K562 (cell line): ENCODE measurements at regions not wholly inside any gene's neighbourhood (a gene's known extent, or its start where the extent isn't known, plus 50 kb on each side); places are given as distances from the start of the nearest gene placed in this dataset.

Experiments
- ATAC-seq: fragments of 200-7000 bp; cut with Tn5 transposase; 3 replicates; pipeline ENCODE4 v1.9.1; 2020; ENCODE audit warnings: moderate library complexity
- BruUV-seq: library from RNA; stranded (reverse); fragments of 400-500 nt; replicated peaks from 2 replicates; lab custom pipeline; 2021; lab: Mats Ljungman, UMichigan
- CTCF ChIA-PET: fragments of 300-600 bp; formaldehyde crosslinking; extraction: SDS; loops from one replicate; lab custom pipeline; 2021; ENCODE audit warnings: low intra/inter-chr PET ratio; lab: Yijun Ruan, JAX
- POLR2A ChIA-PET: fragments of 300-600, 350-650 bp; sonication (Branson Sonifier 250); formaldehyde crosslinking; extraction: SDS; loops from one replicate; lab custom pipeline; 2021; ENCODE audit warnings: antibody characterized with exemption, inconsistent platforms; lab: Yijun Ruan, JAX
- DNase-seq, 4 experiments: peaks; one replicate each; pipeline versions ENCODE4 v3.0.0 to v3.0.0-alpha.2; 2011 to 2018; ENCODE audit warnings: low spot score in 3 of 4, mixed read lengths in 3 of 4; ENCODE audit errors: extremely low read depth in 1 of 4
- FAIRE-seq: peaks from 2 replicates; lab custom pipeline; 2011; peaks lifted over from hg19 to GRCh38; lab: Jason Lieb, UNC
- H2AFZ ChIP-seq: 2 replicates; pipeline ENCODE4 v1.6.0; 2011; ENCODE audit warnings: low read depth, low read length, control low read depth, inconsistent platforms
- H3K27ac ChIP-seq: fragments of 200-600 bp; 3 replicates; pipeline ENCODE4 v1.8.0; 2011; ENCODE audit warnings: low read depth, mild to moderate bottlenecking, control low read depth, inconsistent platforms, low read length, moderate library complexity, mixed read lengths; ENCODE audit errors: extremely low read depth
- H3K27me3 ChIP-seq, 2 experiments: fragments of 300-600 bp in 1 of 2; 2 replicates in 1 of 2; 3 replicates in 1 of 2; pipeline versions ENCODE4 v1.6.0 to v1.8.0; 2011; ENCODE audit warnings: inconsistent platforms in 2 of 2, low read length in 2 of 2, mild to moderate bottlenecking in 1 of 2, mixed read lengths in 1 of 2, moderate library complexity in 1 of 2; ENCODE audit not compliant: control insufficient read depth in 2 of 2, insufficient read depth in 2 of 2
- H3K36me3 ChIP-seq: fragments of 300-600 bp; 3 replicates; pipeline ENCODE4 v1.8.0; 2011; ENCODE audit warnings: mild to moderate bottlenecking, low read length, inconsistent platforms; ENCODE audit not compliant: control insufficient read depth, insufficient read depth
- H3K4me1 ChIP-seq, 2 experiments: fragments of 200-600 bp in 1 of 2; replicated peaks in 1 of 2; 2 replicates in 1 of 2; 3 replicates in 1 of 2; pipeline versions ENCODE4 v1.5.1 to v1.8.0; 2011; ENCODE audit warnings: inconsistent platforms in 2 of 2, low read length in 2 of 2, mild to moderate bottlenecking in 1 of 2, mixed read lengths in 1 of 2, moderate library complexity in 1 of 2; ENCODE audit not compliant: control insufficient read depth in 2 of 2, insufficient read depth in 2 of 2
- H3K4me2 ChIP-seq: 2 replicates; pipeline ENCODE4 v1.6.1; 2011; ENCODE audit warnings: low read length, control low read depth, inconsistent platforms, mixed read lengths; ENCODE audit not compliant: insufficient read depth
- H3K4me3 ChIP-seq: fragments of 200-600 bp; sonication (generic), shearing (Covaris generic); 2 replicates; pipeline ENCODE4 v1.5.1; 2016; ENCODE audit warnings: control low read depth, inconsistent platforms
- H3K79me2 ChIP-seq: fragments of 200-600 bp; 3 replicates; pipeline ENCODE4 v1.8.0; 2011; ENCODE audit warnings: low read length, inconsistent platforms; ENCODE audit not compliant: control insufficient read depth, insufficient read depth
- H3K9ac ChIP-seq, 2 experiments: 2 replicates each; pipeline versions ENCODE4 v1.6.0 to v1.6.1; 2011; ENCODE audit warnings: low read depth in 2 of 2, low read length in 2 of 2, control low read depth in 1 of 2, inconsistent platforms in 1 of 2, mild to moderate bottlenecking in 1 of 2, mixed read lengths in 1 of 2; ENCODE audit not compliant: insufficient read depth in 1 of 2
- H3K9me1 ChIP-seq: one replicate; pipeline ENCODE4 v1.6.0; 2011; ENCODE audit warnings: inconsistent platforms, mild to moderate bottlenecking, low read length, moderate library complexity; ENCODE audit not compliant: control insufficient read depth, insufficient read depth
- H3K9me3 ChIP-seq: replicated peaks from 2 replicates; pipeline ENCODE4 v1.5.1; 2011; ENCODE audit warnings: low read depth, low read length, inconsistent platforms; ENCODE audit not compliant: control insufficient read depth, insufficient read depth
- H4K20me1 ChIP-seq: replicated peaks from 2 replicates; pipeline ENCODE4 v1.6.1; 2011; ENCODE audit warnings: low read length, inconsistent platforms, mixed read lengths; ENCODE audit not compliant: control insufficient read depth, insufficient read depth
- CBX1 ChIP-seq: sonication (generic); IDR thresholded peaks from 2 replicates; pipeline ENCODE4 v1.6.1; 2016; ENCODE audit warnings: antibody characterized with exemption, low read depth, mild to moderate bottlenecking
- CC2D1A ChIP-seq: fragments of 450-650 bp; IDR thresholded peaks from 2 replicates; pipeline ENCODE4 v1.6.1; 2017; ENCODE audit warnings: mild to moderate bottlenecking
- ERF ChIP-seq: fragments of 450-650 bp; formaldehyde crosslinking; IDR thresholded peaks from 2 replicates; pipeline ENCODE4 v1.4.0; 2020; ENCODE audit warnings: mild to moderate bottlenecking, mixed read lengths
- HCFC1 ChIP-seq: IDR thresholded peaks from 2 replicates; pipeline ENCODE4 v1.6.1; 2012; ENCODE audit warnings: low read depth, low read length, improper control_type of control experiment
- KLF10 ChIP-seq: fragments of 250-450 bp; sonication (Bioruptor Pico); IDR thresholded peaks from 2 replicates; pipeline ENCODE4 v1.6.1; 2021; ENCODE audit warnings: matching md5 sums
- MBD2 ChIP-seq: sonication (generic); IDR thresholded peaks from 2 replicates; pipeline ENCODE4 v1.6.1; 2016; ENCODE audit warnings: low read depth, borderline replicate concordance
- NR2C2 ChIP-seq, 2 experiments: fragments of 200-800 bp in 1 of 2; sonication (Bioruptor generic) in 1 of 2; sonication (generic) in 1 of 2; formaldehyde crosslinking in 1 of 2; IDR thresholded peaks; 2 replicates each; pipeline versions ENCODE4 v1.6.1 to v1.8.0; 2016 to 2022; ENCODE audit warnings: mild to moderate bottlenecking in 1 of 2, missing compliant biosample characterization in 1 of 2, missing genetic modification characterization in 1 of 2, missing genetic modification reagents in 1 of 2
- SPI1 ChIP-seq: IDR thresholded peaks from 2 replicates; pipeline ENCODE4 v1.6.1; 2011; ENCODE audit warnings: low read depth, low read length, control low read depth, borderline replicate concordance
- TARDBP ChIP-seq: fragments of 450-650 bp; IDR thresholded peaks from 2 replicates; pipeline ENCODE4 v1.6.1; 2016
- ZFP1 ChIP-seq: fragments of 450-650 bp; formaldehyde crosslinking; IDR thresholded peaks from 2 replicates; pipeline ENCODE4 v1.4.0; 2020; ENCODE audit warnings: mild to moderate bottlenecking, mixed read lengths
- ZFP30 ChIP-seq: fragments of 250-450 bp; sonication (Bioruptor Pico); IDR thresholded peaks from 2 replicates; pipeline ENCODE4 v1.8.0; 2022; ENCODE audit warnings: moderate library complexity, mild to moderate bottlenecking, inconsistent platforms, borderline replicate concordance
- ZKSCAN1 ChIP-seq: fragments of 150-350 bp; IDR thresholded peaks from 2 replicates; pipeline ENCODE4 v1.6.1; 2016; ENCODE audit warnings: low read depth, low read length
- ZNF124 ChIP-seq: sonication (generic); formaldehyde crosslinking; IDR thresholded peaks from 2 replicates; pipeline ENCODE4 v1.8.1; 2022; ENCODE audit warnings: missing genetic modification reagents
- ZNF316 ChIP-seq: fragments of 450-650 bp; IDR thresholded peaks from 2 replicates; pipeline ENCODE4 v1.6.1; 2016
- ZNF395 ChIP-seq: fragments of 200-800 bp; sonication (Bioruptor generic); IDR thresholded peaks from 2 replicates; pipeline ENCODE4 v1.6.1; 2017; ENCODE audit warnings: missing genetic modification characterization, missing compliant biosample characterization
- ZNF507 ChIP-seq: conservative IDR thresholded peaks from 2 replicates; pipeline ENCODE4 v1.6.1; 2017; ENCODE audit warnings: missing genetic modification characterization, missing compliant biosample characterization
- ZNF717 ChIP-seq: fragments of 250-450 bp; sonication (Bioruptor Pico); IDR thresholded peaks from 2 replicates; pipeline ENCODE4 v1.5.0; 2021
- WGBS: fragments of 100-300 bp; shearing (Covaris generic); methylation state at CpG from one replicate; pipeline ENCODE4 v1.1.6; 2016; ENCODE audit warnings: low coverage, mixed read lengths; ENCODE audit not compliant: insufficient coverage; ENCODE audit errors: missing lambda C conversion rate; 5-methylcytosine and 5-hydroxymethylcytosine counted together
- in situ Hi-C: fragments of 300-500 bp; cut with MboI; formaldehyde crosslinking; loops from 4 replicates; pipeline ENCODE4 v1.15.0; 2018; ENCODE audit warnings: inconsistent platforms, mixed read lengths
- intact Hi-C: fragments of 100-400 bp; cut with micrococcal nuclease; formaldehyde crosslinking; loops from 2 replicates; pipeline ENCODE4 v1.14.2; 2022
- TF ChIP-seq, protein P1 (sequence below): IDR thresholded peaks from 2 replicates; pipeline ENCODE4 v1.6.1; 2011; ENCODE audit warnings: borderline replicate concordance, low read depth, mild to moderate bottlenecking, moderate library complexity, low read length; ENCODE audit not compliant: insufficient read depth, poor library complexity, severe bottlenecking

DNA sequence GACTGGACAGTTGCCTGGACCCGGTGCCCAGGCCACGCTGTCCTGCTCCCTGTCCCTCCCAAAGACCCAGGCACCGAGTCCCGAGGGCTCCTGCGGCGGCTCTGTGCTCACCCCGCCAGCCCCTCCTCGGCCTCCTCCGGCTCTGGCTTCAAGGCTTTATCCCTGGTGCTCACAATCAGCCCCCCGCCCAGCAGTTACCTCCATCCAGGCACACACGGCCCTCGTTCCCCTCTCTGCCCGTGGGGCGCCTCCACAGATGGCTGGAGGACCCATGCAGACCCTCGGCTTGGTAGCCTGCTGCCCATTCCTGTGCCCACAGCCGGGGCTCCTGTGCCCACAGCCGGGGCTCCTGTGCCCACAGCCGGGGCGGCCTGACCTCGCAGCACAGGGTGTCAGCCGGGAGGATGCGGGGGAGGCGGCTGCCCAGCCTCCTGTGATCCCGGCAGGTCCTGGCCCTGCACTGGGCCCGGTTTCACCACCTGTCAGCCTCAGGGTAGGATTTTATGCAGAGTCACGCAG is 52.3 kb upstream of the COL18A1 start:
- TF ChIP-seq ZKSCAN1 (no peak), HCFC1 (no peak), ZFP30 (no peak), ZNF507 (tag) (no peak), NR2C2 (CRISPR knock-in tag; IDR thresholded peaks at IDR 0.05) (no peak), NR2C2 (tag; IDR thresholded peaks at IDR 0.05) (no peak), SPI1 (no peak), ZNF395 (CRISPR knock-in tag) (no peak), ERF (CRISPR knock-in tag) (no peak), ZNF316 (no peak), ZFP1 (no peak), CC2D1A (no peak), MBD2 (no peak), KLF10 (CRISPR knock-in tag) (no peak), CBX1 (no peak), TARDBP (no peak), ZNF124 (CRISPR knock-in tag) (no peak), ZNF717 (CRISPR knock-in tag) (no peak)
- TF ChIP-seq, protein P1, sequence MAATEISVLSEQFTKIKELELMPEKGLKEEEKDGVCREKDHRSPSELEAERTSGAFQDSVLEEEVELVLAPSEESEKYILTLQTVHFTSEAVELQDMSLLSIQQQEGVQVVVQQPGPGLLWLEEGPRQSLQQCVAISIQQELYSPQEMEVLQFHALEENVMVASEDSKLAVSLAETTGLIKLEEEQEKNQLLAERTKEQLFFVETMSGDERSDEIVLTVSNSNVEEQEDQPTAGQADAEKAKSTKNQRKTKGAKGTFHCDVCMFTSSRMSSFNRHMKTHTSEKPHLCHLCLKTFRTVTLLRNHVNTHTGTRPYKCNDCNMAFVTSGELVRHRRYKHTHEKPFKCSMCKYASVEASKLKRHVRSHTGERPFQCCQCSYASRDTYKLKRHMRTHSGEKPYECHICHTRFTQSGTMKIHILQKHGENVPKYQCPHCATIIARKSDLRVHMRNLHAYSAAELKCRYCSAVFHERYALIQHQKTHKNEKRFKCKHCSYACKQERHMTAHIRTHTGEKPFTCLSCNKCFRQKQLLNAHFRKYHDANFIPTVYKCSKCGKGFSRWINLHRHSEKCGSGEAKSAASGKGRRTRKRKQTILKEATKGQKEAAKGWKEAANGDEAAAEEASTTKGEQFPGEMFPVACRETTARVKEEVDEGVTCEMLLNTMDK = no peak
- TF ChIP-seq, all 486 proteins: peak for 0
- H3K9me3 ChIP-seq = no peaks in the 10 kb centered on the region
- no peak overlapping the region for H3K4me2 ChIP-seq
- no peaks in the 10 kb centered on the region for H3K79me2 ChIP-seq
- no peaks in the 10 kb centered on the region for H3K36me3 ChIP-seq
- peaks cover 9 to 51% of the 10 kb centered on the region in 2 experiments; a peak in 4 of 5 replicates for H3K4me1 ChIP-seq
- POLR2A ChIA-PET = no interaction called here
- H3K4me3 ChIP-seq = no peak overlapping the region
- no peak for FAIRE-seq
- WGBS = 21% methylated on average over 25 of the region's 26 CpGs
- H3K27me3 ChIP-seq = peaks cover 14 to 56% of the 10 kb centered on the region in 2 experiments
- no TSS peak for BruUV-seq
- H3K9ac ChIP-seq = no peak overlapping the region
- no peak for ATAC-seq
- in situ Hi-C loops (no loop called here), intact Hi-C loops (no loop called here)
- no peaks in the 10 kb centered on the region for H3K9me1 ChIP-seq
- no peak overlapping the region for H2AFZ ChIP-seq
- CTCF ChIA-PET = no interaction called here
- no peak overlapping the region for H3K27ac ChIP-seq
- peaks cover 8% of the 10 kb centered on the region; the same call in 1 of the 2 replicates for H4K20me1 ChIP-seq
- DNase-seq = no peak
